ENCODE measurements at regions not wholly inside any gene's neighbourhood (a gene's known extent, or its start where the extent isn't known, plus 50 kb on each side); places are given as distances from the start of the nearest gene placed in this dataset.

DNA sequence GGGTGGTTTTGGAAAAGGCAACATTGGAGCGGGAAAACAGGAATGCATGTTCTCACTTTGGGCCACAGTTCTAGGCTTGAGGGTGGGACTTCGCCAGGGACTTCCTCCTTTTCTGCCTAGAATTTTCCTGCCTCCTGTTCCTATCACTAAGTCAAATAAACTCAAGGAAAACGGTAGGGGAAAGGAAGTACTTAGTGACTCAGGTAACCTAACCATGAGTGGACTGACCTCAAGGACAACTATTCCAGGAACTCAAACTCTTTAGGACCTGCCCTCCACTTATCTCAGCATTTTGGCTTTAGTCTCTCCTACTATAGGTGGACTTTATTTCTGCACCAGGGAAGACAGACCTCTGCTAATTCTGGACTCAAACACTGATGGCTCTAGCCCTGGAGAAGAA, 281.7 kb downstream of the ZNF674 start:
- WGBS (ENCODE audit: extremely low coverage, insufficient read length, low lambda C conversion rate), result no CpG with 5 or more reads among the region's 3 CpGs
- Histone ChIP-seq H4K91ac (ENCODE audit: insufficient read length, low read depth, low read length) (no peak overlapping the region), H3K18ac (ENCODE audit: insufficient read length, low read depth, low read length) (no peak overlapping the region), H3K27me3 (ENCODE audit: insufficient read depth, low read length) (no peaks in the 10 kb centered on the region), H4K8ac (replicated peaks; ENCODE audit: insufficient read length, low read depth, low read length) (no peak overlapping the region), H2BK20ac (ENCODE audit: low read depth, low read length, poor library complexity, severe bottlenecking) (no peak overlapping the region), H3K4ac (ENCODE audit: low read depth, low read length) (no peak overlapping the region), H3K79me1 (ENCODE audit: insufficient read depth, low read depth, low read length, poor library complexity, severe bottlenecking) (no peaks in the 10 kb centered on the region), H2AFZ (ENCODE audit: low read length) (no peak overlapping the region), H3K27ac (ENCODE audit: insufficient read length, low read depth, low read length) (no peak overlapping the region), H3K9me3 (ENCODE audit: control insufficient read depth, low read depth, low read length) (no peaks in the 10 kb centered on the region), H2BK5ac (ENCODE audit: insufficient read length, low read length) (no peak overlapping the region), H3K9ac (ENCODE audit: extremely low read depth, insufficient read length, low read length) (no peak overlapping the region), H3K23ac (ENCODE audit: insufficient read length, low read depth, low read length) (no peak overlapping the region), H3K14ac (ENCODE audit: insufficient read depth, low read length) (no peak overlapping the region), H2BK15ac (ENCODE audit: low read depth, low read length) (no peak overlapping the region), H3K4me2 (ENCODE audit: insufficient read depth, insufficient read length, low read length) (no peak overlapping the region), H3K4me1 (ENCODE audit: insufficient read depth, low read length) (0 out of 2 replicates have a peak, but pooled peaks cover 3% of the 10 kb centered on the region), H3K23me2 (ENCODE audit: insufficient read length, low read depth, low read length, poor library complexity, severe bottlenecking) (no peaks in the 10 kb centered on the region), H4K20me1 (ENCODE audit: control insufficient read depth, insufficient read depth, insufficient read length) (no peaks in the 10 kb centered on the region), H3T11ph (ENCODE audit: low read length) (no peak overlapping the region), H3K56ac (ENCODE audit: insufficient read length, low read depth, low read length) (no peak overlapping the region), H2AK5ac (ENCODE audit: insufficient read length, low read length) (no peak overlapping the region), H2BK120ac (ENCODE audit: low read depth, low read length, poor library complexity, severe bottlenecking) (no peak overlapping the region), H3K79me2 (ENCODE audit: insufficient read depth, low read length) (no peaks in the 10 kb centered on the region), H2BK12ac (ENCODE audit: insufficient read length, low read depth, low read length) (no peak overlapping the region), H4K5ac (ENCODE audit: insufficient read length, low read depth, low read length) (no peak overlapping the region)
- TF ChIP-seq, protein P1, sequence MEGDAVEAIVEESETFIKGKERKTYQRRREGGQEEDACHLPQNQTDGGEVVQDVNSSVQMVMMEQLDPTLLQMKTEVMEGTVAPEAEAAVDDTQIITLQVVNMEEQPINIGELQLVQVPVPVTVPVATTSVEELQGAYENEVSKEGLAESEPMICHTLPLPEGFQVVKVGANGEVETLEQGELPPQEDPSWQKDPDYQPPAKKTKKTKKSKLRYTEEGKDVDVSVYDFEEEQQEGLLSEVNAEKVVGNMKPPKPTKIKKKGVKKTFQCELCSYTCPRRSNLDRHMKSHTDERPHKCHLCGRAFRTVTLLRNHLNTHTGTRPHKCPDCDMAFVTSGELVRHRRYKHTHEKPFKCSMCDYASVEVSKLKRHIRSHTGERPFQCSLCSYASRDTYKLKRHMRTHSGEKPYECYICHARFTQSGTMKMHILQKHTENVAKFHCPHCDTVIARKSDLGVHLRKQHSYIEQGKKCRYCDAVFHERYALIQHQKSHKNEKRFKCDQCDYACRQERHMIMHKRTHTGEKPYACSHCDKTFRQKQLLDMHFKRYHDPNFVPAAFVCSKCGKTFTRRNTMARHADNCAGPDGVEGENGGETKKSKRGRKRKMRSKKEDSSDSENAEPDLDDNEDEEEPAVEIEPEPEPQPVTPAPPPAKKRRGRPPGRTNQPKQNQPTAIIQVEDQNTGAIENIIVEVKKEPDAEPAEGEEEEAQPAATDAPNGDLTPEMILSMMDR (conservative IDR thresholded peaks at IDR 0.05), result no peak
- H3K4me3 Mint-ChIP-seq, result no peak overlapping the region
- no peaks in the 10 kb centered on the region for H3K27me3 Mint-ChIP-seq (ENCODE audit: low read depth)
- H3K27ac Mint-ChIP-seq, result no peak overlapping the region
- peaks cover 47 to 54% of the 10 kb centered on the region in 2 experiments for H3K9me3 Mint-ChIP-seq
- DNase-seq, result no peak
- peaks cover 15 to 27% of the 10 kb centered on the region in 2 experiments for H3K4me1 Mint-ChIP-seq
- H3K36me3 Mint-ChIP-seq (ENCODE audit: insufficient read depth in 1 of 3, low read depth in 3 of 3), result peaks cover 0 to 3% (median 0%) of the 10 kb centered on the region in 3 experiments; a peak in 4 of 7 replicates
